ENCODE measurements at regions not wholly inside any gene's neighbourhood (a gene's known extent, or its start where the extent isn't known, plus 50 kb on each side); places are given as distances from the start of the nearest gene placed in this dataset.
"Not testable (repeated sequence)": the region's sequence is repeated elsewhere in the genome, so short reads cannot be mapped to it uniquely, and the experiment has no call there.

DNA sequence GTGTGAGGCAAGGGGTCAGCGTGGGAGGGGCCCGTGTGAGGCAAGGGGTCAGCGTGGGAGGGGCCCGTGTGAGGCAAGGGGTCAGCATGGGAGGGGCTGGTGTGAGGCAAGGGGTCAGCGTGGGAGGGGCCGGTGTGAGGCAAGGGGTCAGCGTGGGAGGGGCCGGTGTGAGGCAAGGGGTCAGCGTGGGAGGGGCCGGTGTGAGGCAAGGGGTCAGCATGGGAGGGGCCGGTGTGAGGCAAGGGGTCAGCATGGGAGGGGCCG, 119.2 kb downstream of the SEPTIN14 start:
- DNase-seq (ENCODE audit: low read depth), result not testable (repeated sequence)

DNA sequence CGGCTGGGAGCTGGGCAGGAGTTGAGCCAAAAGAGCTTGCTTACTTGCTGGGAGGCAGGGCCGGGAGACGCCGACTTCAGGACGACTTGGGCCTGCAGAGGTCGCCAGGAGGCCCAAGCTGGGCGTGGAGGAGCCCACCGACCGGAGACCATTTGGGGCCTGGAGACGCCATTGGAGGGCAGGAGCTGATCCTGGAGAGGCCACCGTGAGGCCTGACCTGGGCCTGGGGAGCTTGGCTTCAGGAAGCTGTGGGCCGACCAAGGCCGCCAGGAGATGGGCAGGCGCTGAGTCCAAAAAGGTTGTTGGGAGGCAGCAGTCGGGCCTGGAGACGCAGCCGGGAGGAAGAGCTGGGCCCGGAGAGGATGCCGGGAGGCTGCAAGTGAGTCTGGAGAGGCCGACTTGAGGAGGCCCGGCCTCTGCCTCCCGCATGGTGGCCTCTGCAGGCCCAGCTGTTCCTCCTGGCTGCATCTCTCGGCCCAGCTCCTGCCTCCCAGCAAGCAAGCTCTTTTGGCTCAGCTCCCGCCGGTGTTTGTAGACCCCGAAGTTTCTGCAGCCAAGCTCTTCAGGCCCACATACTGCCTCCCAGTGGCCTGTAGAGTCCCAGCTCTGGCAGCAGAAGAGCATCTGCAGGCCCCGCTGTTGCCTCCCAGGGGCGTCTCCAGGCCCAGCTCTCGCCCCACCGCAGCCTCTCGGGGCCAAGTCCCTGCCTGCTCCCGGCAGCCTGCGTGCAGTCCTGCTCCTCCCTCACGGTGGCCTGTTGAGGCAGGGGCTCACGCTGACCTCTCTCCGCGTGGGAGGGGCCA, 119.7 kb downstream of the SEPTIN14 start:
- DNase-seq (ENCODE audit: low read depth), result not testable (repeated sequence)

DNA sequence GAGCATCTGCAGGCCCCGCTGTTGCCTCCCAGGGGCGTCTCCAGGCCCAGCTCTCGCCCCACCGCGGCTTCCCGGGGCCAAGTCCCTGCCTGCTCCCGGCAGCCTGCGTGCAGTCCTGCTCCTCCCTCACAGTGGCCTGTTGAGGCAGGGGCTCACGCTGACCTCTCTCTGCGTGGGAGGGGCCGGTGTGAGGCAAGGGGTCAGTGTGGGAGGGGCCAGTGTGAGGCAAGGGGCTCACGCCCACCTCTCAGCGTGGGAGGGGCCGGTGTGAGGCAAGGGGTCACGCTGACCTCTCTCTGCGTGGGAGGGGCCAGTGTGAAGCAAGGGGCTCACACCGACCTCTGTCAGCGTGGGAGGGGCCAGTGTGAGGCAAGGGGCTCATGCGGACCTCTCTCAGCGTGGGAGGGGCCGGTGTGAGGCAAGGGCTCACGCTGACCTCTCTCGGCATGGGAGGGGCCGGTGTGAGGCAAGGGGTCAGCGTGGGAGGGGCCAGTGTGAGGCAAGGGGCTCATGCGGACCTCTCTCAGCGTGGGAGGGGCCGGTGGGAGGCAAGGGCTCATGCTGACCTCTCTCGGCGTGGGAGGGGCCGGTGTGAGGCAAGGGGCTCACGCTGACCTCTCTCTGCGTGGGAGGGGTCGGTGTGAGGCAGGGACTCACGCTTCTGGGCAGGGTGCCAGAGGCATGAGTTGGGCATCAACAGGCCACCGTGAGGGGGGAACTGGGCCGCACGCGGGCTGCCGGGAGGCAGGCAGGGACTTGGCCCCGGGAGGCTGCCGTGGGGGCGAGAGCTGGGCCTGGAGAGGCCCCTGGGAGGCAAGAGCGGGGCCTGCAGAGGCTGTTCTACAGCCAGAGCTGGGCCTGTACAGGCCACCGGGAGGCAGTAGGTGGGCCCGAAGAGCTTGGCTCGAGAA, 120.6 kb downstream of the SEPTIN14 start:
- not testable (repeated sequence) for DNase-seq (ENCODE audit: low read depth)

DNA sequence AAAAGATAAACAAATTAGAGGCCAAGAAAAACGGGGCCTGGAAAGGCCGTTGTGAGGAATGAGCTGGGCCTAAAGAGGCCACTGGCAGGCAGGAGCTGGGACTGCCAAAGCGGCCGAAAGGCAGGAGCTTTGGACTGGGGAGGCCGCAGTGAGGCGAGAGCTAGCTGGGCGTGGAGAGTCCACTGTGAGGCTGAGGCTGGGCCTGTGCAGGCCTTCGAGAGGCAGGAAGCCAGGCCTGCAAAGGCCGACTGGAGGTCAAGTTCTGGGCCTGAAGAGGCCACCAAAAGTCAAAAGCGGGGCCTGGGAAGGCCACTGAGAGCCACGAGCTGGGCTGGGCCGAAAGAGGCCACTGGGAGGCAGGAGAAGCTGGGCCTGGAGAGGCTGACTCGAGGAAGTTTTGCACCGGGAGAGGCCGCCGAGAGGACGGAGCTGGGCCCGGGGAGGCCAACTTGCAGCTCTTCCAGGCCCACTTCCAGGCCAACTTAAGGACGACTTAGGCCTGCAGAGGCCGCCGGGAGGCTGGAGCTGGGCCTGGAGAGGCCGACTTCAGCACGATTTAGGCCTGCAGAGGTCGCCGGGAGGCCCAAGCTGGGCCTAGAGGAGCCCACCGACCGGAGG, 121.8 kb downstream of the SEPTIN14 start:
- DNase-seq (ENCODE audit: low read depth), result not testable (repeated sequence)

DNA sequence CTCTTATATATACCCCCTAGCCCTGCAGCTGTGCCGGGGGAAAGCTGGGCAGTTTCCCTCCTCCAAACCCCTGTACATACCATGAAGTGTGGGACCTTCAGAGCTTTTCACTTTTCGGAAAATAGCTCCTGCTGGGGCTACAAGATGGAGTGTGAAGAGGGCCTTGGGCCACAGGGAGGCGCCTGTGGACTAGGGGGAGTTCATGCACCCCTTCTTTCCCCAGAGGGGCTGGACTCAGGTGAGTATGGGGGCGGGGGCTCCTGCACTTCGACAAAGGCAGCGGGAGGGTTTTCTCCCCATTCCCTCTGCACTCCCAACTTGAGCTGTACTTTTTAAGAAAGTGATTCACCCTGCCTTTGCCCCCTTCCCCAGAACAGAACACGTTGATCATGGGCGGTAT, 122.5 kb downstream of the SEPTIN14 start:
- not testable (repeated sequence) for DNase-seq (ENCODE audit: low read depth)

DNA sequence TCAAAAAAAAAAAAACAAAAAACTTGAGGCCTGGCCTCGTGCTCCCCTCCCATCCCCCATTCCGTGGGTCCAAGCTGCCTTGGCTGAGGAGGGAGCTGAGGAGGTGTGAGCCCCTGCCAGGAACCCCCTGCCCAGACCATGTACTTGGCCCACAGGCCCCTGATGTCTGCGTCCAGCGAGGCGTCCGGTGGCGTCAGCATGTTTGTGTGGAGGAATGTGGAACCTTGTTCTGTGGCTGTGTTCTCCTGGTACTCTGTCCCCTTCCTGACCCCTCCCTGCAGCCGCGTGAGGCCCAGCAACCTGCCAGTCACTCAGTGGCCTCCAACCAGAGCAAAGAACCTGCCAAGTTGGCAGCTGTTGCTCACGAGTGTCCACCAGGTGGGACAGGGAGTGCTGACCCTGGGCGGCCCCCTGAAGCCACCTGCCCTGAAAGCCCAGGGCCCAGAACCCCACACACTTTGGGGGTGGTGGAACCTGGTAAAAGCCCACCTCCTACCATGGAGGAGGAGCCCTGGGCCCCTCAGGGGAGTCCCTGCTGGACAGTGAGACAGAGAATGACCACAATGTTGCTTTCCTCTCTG, 125.8 kb downstream of the SEPTIN14 start:
- not testable (repeated sequence) for DNase-seq (ENCODE audit: low read depth)

DNA sequence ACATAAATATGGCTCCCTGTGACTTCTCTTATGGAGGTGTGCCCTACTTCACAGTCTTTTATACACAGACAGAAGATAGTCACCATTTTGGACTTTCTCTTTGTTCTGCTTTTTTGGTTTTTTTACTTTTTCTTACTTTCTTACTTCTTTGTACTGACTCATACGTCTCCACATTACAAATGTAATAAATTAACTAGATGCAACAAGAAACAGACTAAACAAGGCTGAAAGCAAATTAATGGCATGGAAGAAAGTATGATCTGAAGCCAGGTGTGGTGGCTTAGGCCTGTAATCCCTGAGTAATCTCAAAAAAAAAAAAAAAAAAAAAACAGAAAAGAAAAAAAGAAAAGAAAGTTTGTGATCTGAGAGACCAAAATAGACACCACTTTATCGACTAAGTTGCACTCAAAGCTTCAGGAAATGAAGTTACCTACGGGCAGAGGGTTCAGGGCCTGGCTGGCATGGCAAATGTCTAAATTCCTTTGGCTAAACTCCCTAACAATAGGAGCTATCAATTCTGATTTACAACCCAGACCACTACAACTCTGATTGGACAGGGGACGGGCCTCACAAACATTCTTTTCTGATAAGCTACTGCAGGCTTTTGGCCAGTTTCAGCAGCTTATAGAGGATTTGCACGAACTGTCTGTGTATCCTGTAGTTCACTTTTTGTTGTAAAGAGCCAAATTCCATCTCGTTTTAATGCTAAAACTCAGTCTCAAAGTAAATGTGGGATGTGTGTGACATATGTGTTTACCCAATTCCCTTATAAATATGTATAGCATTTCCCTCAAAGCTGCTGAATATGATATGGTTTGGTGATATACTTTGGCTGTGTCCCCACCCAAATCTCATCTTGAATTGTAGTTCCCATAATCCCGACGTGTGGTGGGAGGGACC, 129.1 kb downstream of the SEPTIN14 start:
- peak; percentile 46 for DNase-seq (ENCODE audit: low read depth)

DNA sequence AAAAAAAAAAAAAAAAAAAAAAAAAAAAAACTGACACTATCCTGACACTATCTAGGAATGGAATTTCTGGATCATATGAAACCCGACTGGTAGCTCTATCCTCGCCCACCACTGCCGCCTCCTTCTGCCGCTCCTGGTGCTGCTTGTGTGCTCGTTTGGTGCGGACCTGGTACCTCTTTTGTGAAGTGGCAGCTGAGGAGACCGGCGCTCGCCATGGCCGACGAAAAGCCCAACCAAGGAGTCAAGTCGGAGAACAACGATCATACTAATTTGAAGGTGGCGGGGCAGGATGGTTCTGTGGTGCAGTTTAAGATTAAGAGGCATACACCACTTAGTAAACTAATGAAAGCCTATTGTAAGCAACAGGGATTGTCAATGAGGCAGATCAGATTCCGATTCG, 130.6 kb downstream of the SEPTIN14 start:
- DNase-seq (ENCODE audit: low read depth), result no peak

DNA sequence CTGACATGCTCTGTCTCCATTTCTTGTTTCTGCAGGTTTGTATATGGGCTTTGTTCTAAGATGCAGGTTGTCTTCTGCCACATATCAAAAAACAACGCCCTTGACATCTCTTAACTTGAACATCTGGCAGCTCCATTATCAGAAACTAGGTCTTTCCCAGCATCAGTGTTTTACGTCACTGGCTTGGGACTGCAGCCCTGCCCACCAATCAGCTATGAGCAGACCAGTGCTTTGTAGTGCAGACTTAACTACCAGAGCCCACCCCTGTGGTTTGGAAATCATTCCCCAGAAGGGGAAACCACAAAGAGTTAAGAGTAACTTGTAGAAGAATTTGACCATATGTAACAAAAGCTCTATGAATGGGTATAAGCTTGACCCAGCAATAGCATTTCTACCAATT, 132.4 kb downstream of the SEPTIN14 start:
- no peak for DNase-seq (ENCODE audit: low read depth)

DNA sequence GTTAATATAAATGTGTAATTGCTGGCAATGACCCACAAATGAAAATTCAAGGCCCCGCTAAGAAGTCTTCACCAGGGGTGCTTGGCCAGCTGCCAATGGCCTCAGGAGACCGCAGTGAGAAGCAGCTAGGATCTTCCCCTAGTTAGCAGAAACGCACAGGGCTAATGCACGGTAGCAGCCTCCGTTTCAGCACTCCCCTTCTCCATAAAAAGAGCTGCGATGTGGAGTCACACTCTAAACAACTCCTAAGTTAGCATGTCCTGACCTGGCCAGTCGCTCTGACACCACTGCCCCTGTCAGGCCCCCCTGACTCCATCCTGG, 139.0 kb downstream of the SEPTIN14 start:
- no peak for DNase-seq (ENCODE audit: low read depth)

DNA sequence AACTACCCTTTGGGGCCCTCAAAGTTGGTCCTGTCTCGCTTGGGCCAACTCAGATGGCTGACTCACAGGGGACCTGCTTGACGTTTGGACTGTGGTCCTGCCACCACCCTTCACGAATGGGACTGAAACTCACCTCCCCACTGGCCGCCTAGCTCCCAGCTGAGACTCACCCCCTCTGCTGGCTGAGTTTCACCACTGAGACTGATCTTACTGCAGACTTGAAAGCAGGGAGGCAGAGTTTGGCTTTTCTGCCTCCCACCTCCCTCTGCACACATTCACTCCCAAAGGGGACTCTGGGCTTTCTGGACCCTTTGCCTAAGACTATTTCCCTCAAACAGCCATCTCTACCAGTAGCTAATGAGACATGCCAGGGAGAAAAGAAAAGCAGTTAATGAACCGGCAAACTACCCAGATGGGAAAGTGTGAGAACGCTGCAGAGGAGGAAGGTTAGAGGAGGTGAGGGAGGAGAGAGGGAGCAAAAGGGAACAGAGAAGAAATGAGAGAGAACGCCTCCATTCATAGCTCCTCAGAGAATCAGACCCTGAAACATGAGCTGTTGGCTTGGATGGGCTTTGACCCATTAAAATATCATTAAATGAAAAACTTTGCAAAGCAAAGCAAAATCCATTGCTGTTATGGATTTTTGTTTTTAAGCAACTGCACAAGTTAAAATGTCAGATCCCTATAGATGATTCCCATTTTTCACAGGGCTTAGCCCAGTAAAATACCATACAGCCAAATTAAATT, 139.5 kb downstream of the SEPTIN14 start:
- DNase-seq (ENCODE audit: low read depth), result not testable (repeated sequence)

DNA sequence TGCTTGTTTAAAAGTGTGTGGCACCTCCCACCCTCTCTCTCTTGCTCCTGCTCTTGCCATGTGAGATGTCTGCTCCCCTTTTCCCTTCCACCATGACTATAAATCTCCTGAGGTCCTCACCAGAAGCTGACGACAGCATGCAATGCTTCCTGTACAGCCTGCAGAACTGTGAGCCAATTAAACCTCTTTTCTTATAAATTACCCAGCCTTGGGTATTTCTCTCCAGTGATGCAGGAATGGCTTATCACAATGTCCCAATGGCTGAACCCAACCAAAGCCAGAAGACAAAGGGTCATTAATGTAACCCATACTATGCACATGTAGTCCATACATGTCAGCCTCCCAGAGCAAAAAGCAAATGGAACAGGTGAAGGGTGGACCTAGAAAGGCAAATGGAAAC, 141.5 kb downstream of the SEPTIN14 start:
- DNase-seq (ENCODE audit: low read depth), result not testable (repeated sequence)

DNA sequence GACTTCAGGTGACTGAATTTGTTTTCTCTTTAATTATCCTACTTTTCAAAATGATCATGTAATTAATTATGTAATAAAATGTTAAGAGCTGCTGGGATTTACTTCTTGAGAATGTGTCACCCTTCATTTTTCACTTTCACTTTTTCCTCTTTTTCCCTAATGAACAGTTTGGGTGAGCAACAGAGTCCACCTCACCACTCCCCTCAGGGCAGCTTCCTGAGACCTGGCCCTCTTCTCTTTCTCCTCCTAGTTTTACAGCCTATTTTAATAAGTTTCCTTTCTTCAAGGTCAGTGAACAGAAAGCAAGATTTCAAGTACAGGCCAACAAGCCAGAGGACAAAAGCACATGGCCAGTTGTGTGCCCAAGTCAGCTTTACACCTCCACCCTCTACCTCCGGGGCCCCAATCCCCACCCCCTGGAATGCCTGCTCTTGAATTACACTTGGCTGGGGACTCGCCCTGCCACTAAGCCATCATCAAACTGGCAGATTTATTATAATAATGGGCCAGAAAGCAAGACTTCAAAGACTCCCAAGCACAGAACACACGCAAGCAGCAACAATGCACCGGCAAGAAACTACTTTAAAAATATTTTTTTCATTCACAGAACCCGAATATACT, 143.1 kb upstream of the VOPP1 start:
- DNase-seq (ENCODE audit: low read depth), result not testable (repeated sequence)

DNA sequence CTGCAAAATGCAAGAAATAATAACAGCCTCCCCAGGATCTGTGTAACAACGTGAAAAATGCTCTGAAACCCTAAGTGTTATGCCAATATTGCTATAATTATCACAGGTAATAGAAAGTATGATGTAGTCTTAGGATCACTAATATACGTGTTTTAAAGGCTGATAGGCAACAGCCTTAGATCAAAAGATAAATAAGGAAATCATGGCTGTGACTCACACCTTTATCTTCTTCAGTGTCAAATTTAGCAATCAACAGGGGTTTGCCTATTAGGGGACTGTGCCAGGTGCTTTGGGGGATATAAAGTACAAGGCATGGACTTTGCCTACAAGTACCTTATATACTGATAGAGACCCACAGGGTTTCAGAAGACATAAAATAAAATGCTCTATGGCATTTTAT, 142.1 kb upstream of the VOPP1 start:
- not testable (repeated sequence) for DNase-seq (ENCODE audit: low read depth)

DNA sequence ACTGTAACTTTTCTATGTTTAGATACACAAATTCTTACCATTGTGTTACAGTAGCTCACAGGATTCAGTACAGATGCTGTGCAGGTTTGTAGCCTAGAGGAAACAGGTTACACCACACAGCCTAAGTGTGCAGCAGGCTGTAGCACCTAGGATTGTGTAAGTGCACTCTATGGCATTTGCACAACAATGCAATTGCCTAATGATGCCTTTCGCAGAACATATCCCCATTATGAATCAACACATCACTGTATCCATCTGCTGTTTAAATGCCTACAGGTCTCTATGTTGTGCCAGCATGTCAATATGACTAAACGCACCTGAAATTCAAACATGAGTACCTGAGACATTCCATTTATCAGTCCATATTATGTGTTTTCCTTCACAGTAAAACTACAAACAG, 138.0 kb upstream of the VOPP1 start:
- DNase-seq (ENCODE audit: low read depth), result not testable (repeated sequence)

DNA sequence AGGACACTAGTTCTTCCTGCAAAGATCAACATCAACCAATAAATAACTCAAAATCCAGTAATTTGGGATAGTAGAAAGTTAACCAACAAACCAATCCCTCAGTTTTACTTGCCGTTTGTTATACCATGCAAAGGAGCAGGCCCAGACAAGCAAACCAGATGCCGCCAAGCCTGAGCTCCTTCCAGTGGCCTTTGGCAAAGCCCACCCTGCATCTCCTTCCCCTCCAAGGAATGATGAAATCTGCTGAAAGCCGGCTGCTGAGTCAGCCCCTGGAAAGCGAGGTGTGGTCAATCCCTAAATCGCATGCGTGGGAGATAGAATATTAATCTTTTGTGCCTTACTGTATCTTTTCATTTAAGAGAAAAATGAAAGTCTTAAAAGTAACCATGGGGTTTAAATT, 135.7 kb upstream of the VOPP1 start:
- not testable (repeated sequence) for DNase-seq (ENCODE audit: low read depth)

DNA sequence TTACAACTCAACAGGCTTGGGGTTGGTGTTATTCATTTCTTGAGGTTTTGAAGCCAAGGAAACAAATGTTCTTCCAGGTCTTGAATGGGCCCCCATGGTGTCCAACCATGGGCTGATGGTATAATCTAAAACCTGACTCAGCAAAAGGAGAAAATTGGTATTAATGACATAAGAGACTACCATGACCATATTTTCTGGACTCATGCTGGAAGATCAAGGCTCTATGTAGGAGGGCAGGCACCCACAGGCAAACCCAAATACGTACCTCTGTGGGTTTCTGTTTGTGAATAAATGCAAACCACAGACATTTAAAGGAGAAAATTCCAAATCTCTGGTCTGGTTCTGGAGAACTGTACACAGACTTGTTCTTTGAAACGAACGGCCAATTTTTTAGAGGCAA, 135.1 kb upstream of the VOPP1 start:
- not testable (repeated sequence) for DNase-seq (ENCODE audit: low read depth)

DNA sequence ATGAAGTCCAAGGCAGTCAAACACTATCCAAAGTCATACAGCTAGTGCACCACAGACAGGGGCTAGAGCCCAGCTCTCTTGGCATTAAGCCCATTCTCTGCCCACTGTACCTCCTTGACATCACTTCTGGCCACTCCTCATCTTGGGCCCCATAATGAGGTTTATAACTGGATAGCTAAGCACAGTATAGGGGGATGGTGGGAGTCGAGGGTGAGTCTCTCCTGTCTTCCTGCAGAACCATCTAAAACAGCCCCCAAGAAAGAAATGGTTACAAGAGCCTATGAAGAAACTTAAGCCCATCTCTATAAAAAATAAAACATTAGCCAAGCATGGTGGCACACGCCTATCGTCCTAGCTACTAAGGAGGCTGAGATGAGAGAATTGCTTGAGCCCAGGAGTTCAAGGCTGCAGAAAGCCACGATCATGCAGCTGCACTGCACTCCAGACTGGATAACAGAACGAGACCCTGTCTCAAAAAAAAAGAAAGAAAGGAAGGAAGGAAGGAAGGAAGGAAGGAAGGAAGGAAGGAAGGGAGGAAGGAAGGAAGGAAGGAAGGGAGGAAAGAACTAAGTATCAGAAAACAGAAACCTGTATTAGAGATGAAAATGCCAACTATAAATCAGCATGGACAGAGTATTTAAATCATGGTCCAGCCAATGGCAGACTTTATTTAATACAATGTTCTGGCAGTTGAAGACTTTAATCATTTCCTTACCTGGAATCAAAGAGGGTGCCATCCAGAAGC, 134.3 kb upstream of the VOPP1 start:
- not testable (repeated sequence) for DNase-seq (ENCODE audit: low read depth)

DNA sequence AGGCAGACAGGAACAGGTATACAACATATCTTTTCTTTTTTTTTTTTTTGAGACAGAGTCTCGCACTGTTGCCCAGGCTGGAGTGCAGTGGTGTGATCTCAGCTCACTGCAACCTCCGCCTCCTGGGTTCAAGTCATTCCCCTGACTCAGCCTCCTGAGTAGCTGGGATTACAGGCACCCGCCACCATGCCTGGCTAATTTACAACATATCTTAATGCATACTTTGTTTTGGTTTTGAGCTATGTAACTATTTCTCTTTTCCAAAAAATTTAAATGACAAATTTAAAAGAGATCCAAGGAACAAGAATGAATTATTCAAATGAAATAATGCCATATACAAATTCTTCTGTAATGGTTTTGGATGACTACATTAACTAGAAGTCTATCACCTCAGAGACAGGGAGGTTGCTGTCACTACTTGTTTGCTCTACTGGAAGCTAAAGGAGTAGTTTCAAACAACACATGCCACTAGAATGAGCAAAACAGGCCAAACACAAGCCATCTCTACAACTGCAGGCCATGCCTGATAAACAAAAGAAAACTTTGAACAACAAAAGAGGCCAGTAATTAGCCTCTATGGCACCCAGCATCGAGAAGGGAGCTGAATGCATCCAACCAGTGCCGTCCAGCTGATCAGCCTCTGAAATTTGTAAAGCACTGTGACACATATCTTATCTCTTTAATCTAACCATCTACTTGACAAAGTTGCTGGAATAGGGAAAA, 133.6 kb upstream of the VOPP1 start:
- peak; percentile 10 for DNase-seq (ENCODE audit: low read depth)
